ENCODE measurements at regions not wholly inside any gene's neighbourhood (a gene's known extent, or its start where the extent isn't known, plus 50 kb on each side); places are given as distances from the start of the nearest gene placed in this dataset.

- no peaks in the 10 kb centered on the region for H3K9me3 ChIP-seq (ENCODE audit: control insufficient read depth, low read length, poor library complexity, severe bottlenecking)
- DNase-seq: no peak
- no peak overlapping the region for H3K4me3 Mint-ChIP-seq
Observed at GRCh38 chr7:63931985-63932577, 66.6 kb upstream of the ZNF722 start.

More at GRCh38 chr7:63931985-63932577, 66.6 kb upstream of the ZNF722 start:
- no peaks in the 10 kb centered on the region for H3K36me3 Mint-ChIP-seq (ENCODE audit: low read depth)
- no peaks in the 10 kb centered on the region for H3K27me3 Mint-ChIP-seq
- no peaks in the 10 kb centered on the region for H3K4me1 Mint-ChIP-seq
- no peak overlapping the region for H3K27ac Mint-ChIP-seq
- ATAC-seq: no peak
